Gastrocnemius medialis (tissue), 4 donors: ENCODE measurements at regions not wholly inside any gene's neighbourhood (a gene's known extent, or its start where the extent isn't known, plus 50 kb on each side); places are given as distances from the start of the nearest gene placed in this dataset.

Source experiments
- ATAC-seq, 2 donors: fragments of 150-250 bp; one replicate each; pipeline ENCODE4 v1.9.1; 2016
- DNase-seq, 2 donors: peaks; one replicate each; pipeline ENCODE4 v3.0.0-alpha.2; 2019
- H3K27ac ChIP-seq, 4 donors: fragments of 200-600 bp; sonication (generic); 1 replicate in 1 of 4; 2 replicates in 3 of 4; pipeline ENCODE4 v1.5.1; 2016 to 2018; ENCODE audit warnings: mild to moderate bottlenecking in 2 of 4, moderate library complexity in 1 of 4
- H3K27me3 ChIP-seq, 3 donors: fragments of 200-600 bp; sonication (generic) in 2 of 3; 1 replicate in 1 of 3; 2 replicates in 2 of 3; pipeline versions ENCODE4 v1.5.1 to v1.6.0; 2016 to 2019; ENCODE audit warnings: mild to moderate bottlenecking in 1 of 3, moderate library complexity in 1 of 3
- H3K36me3 ChIP-seq, 2 donors: fragments of 200-600 bp; sonication (generic) in 1 of 2; one replicate each; pipeline ENCODE4 v1.5.1; 2017 to 2018
- H3K4me1 ChIP-seq, 2 donors: fragments of 200-600 bp; sonication (generic) in 1 of 2; one replicate each; pipeline ENCODE4 v1.5.1; 2016 to 2017; ENCODE audit warnings: mild to moderate bottlenecking in 2 of 2
- H3K4me3 ChIP-seq, 4 donors: fragments of 200-600 bp; sonication (generic) in 3 of 4; 1 replicate in 1 of 4; 2 replicates in 3 of 4; pipeline ENCODE4 v1.5.1; 2016 to 2019; ENCODE audit warnings: mild to moderate bottlenecking in 2 of 4
- H3K9me3 ChIP-seq, 3 donors: fragments of 200-600 bp; sonication (generic) in 2 of 3; 1 replicate in 1 of 3; 2 replicates in 2 of 3; pipeline ENCODE4 v1.5.1; 2016 to 2019
- CTCF ChIP-seq, 5 experiments: fragments of 450-650 bp in 3 of 5; fragments of 200-600 bp in 2 of 5; sonication (generic) in 2 of 5; IDR thresholded peaks in 4 of 5; conservative IDR thresholded peaks in 1 of 5; 1 replicate in 4 of 5; 2 replicates in 1 of 5; pipeline ENCODE4 v1.5.1; 2016 to 2019; ENCODE audit warnings: antibody characterized with exemption in 5 of 5, mild to moderate bottlenecking in 3 of 5, moderate library complexity in 3 of 5
- POLR2A ChIP-seq, 2 donors: fragments of 450-650 bp; IDR thresholded peaks; one replicate each; pipeline ENCODE4 v1.6.1; 2017; ENCODE audit warnings: antibody characterized with exemption in 2 of 2, mild to moderate bottlenecking in 2 of 2, moderate library complexity in 2 of 2
- in situ Hi-C, 4 donors: fragments of 200-750 bp; cut with MboI; loops; one replicate each; pipeline versions ENCODE4 v1.15.0 to v1.8.0; 2017; ENCODE audit warnings: low sequenced_read_pairs in 4 of 4
- intact Hi-C: fragments of 100-400 bp; cut with DNase I; formaldehyde crosslinking; loops from one replicate; pipeline ENCODE4 v1.15.1; 2023; ENCODE audit warnings: low total_unique reads

- no peak overlapping the region for H3K27ac ChIP-seq
- peaks cover 3 to 15% (median 4%) of the 10 kb centered on the region in 3 donors for H3K27me3 ChIP-seq
- no peaks in the 10 kb centered on the region for H3K36me3 ChIP-seq
- in situ Hi-C loops = no loop called here
- ATAC-seq (no peak), DNase-seq (no peak)
- TF ChIP-seq CTCF (IDR thresholded peaks at IDR 0.05 in 4 of 5, conservative IDR thresholded peaks at IDR 0.05 in 1 of 5) = no peak
- TF ChIP-seq POLR2A (IDR thresholded peaks at IDR 0.05) = no peak
- H3K4me1 ChIP-seq = no peaks in the 10 kb centered on the region
- no peak overlapping the region for H3K4me3 ChIP-seq
- intact Hi-C loops = no loop called here
- H3K9me3 ChIP-seq = no peaks in the 10 kb centered on the region
Measured at GRCh38 chr11:119907122-119907851, 178.3 kb upstream of the NECTIN1 start.

GRCh38 chr11:119906376-119906775, 177.4 kb upstream of the NECTIN1 start:
- TF ChIP-seq POLR2A (IDR thresholded peaks at IDR 0.05) (no peak), CTCF (IDR thresholded peaks at IDR 0.05 in 4 of 5, conservative IDR thresholded peaks at IDR 0.05 in 1 of 5) (no peak)
- intact Hi-C loops = no loop called here
- DNase-seq = no peak
- H3K4me1 ChIP-seq = no peaks in the 10 kb centered on the region
- in situ Hi-C loops = no loop called here
- no peaks in the 10 kb centered on the region for H3K36me3 ChIP-seq
- H3K27ac ChIP-seq = no peak overlapping the region
- no peak overlapping the region for H3K4me3 ChIP-seq
- H3K9me3 ChIP-seq = no peaks in the 10 kb centered on the region
- ATAC-seq = no peak
- H3K27me3 ChIP-seq = peaks cover 3 to 15% (median 4%) of the 10 kb centered on the region in 3 donors

GRCh38 chr11:119905162-119905561, 176.2 kb upstream of the NECTIN1 start:
- no peaks in the 10 kb centered on the region for H3K36me3 ChIP-seq
- DNase-seq = no peak
- H3K27ac ChIP-seq = no peak overlapping the region
- no peak for ATAC-seq
- H3K4me1 ChIP-seq = no peaks in the 10 kb centered on the region
- H3K4me3 ChIP-seq = no peak overlapping the region
- in situ Hi-C loops (no loop called here), intact Hi-C loops (no loop called here)
- peaks cover 3 to 15% (median 4%) of the 10 kb centered on the region in 3 donors for H3K27me3 ChIP-seq
- no peak for TF ChIP-seq CTCF (IDR thresholded peaks at IDR 0.05 in 4 of 5, conservative IDR thresholded peaks at IDR 0.05 in 1 of 5)
- no peaks in the 10 kb centered on the region for H3K9me3 ChIP-seq

- DNase-seq (no peak), ATAC-seq (no peak)
- TF ChIP-seq CTCF (IDR thresholded peaks at IDR 0.05 in 4 of 5, conservative IDR thresholded peaks at IDR 0.05 in 1 of 5) (no peak), POLR2A (IDR thresholded peaks at IDR 0.05) (no peak)
- Histone ChIP-seq H3K4me3 (no peak overlapping the region), H3K27me3 (peaks cover 3 to 12% (median 4%) of the 10 kb centered on the region in 3 donors), H3K27ac (no peak overlapping the region), H3K36me3 (no peaks in the 10 kb centered on the region), H3K9me3 (no peaks in the 10 kb centered on the region), H3K4me1 (no peaks in the 10 kb centered on the region)
- intact Hi-C loops = no loop called here
- in situ Hi-C loops = no loop called here
Measured at GRCh38 chr11:119904531-119905035, 175.6 kb upstream of the NECTIN1 start.
